ENCODE measurements at regions not wholly inside any gene's neighbourhood (a gene's known extent, or its start where the extent isn't known, plus 50 kb on each side); places are given as distances from the start of the nearest gene placed in this dataset.

GRCh38 chr6:135616655-135617054, 119.1 kb upstream of the AHI1 start:
- TF ChIP-seq CTCF (IDR thresholded peaks at IDR 0.05) (no peak), POLR2A (IDR thresholded peaks at IDR 0.05) (no peak)

Data from heart left ventricle (tissue), 13 donors.